ENCODE measurements at regions not wholly inside any gene's neighbourhood (a gene's known extent, or its start where the extent isn't known, plus 50 kb on each side); places are given as distances from the start of the nearest gene placed in this dataset.

DNA sequence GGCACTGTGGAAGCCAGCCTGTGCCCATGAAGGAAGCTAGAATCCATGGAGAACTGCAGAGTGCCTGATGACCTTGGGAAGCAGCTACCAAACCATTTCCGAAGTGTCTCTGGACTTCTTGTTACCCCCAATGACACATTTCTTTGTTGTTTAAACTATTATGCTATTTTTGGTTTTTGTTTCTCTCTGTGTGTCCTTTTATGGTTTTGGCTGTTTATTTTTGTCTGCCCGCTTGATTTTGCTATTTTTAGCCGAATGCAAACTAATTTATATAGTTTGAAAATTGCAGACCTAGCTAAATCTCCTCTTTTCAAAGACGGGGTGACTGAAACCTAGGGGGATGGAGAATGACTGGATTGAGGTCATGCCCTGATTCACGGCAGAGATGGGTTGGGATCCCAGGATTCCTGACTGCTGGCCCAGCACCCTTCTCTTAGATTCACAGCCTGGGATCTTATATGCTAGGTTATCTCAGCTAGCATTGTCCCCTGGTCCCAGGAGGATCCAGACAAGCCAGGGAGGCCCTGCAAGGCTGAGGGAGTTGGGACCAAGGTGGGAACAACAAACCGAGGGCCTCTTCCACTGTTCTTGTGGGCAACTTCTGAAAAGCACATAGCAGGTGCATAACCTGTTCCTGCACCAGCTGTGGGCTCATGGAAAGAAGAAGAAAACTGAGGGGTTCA, 116.3 kb upstream of the HAAO start:
- no peak for DNase-seq (ENCODE audit: low read depth, low spot score)
- H3K4me3 ChIP-seq (ENCODE audit: low read length) = no peak overlapping the region

DNA sequence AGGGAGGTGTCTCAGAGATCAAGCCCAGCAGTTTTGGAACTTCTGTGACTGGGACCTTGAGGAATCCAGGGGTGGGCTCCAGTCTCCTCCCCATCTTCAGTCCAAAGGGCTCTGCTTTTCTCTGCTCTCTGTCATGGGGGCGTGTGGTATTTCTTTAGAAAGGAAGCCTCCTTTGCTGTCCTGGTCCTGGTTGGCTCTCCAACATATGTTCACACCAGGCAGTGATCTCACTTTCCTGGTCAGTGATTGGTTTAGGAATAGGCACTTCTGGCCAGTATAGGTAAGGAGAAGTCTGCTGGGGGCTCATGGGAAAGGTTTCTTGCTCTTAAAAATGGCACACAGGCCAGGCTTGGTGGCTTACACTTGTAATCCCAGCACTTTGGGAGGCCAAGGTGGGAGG, 115.5 kb upstream of the HAAO start:
- H3K4me3 ChIP-seq (ENCODE audit: low read length) = no peak overlapping the region
- no peak for DNase-seq (ENCODE audit: low read depth, low spot score)

DNA sequence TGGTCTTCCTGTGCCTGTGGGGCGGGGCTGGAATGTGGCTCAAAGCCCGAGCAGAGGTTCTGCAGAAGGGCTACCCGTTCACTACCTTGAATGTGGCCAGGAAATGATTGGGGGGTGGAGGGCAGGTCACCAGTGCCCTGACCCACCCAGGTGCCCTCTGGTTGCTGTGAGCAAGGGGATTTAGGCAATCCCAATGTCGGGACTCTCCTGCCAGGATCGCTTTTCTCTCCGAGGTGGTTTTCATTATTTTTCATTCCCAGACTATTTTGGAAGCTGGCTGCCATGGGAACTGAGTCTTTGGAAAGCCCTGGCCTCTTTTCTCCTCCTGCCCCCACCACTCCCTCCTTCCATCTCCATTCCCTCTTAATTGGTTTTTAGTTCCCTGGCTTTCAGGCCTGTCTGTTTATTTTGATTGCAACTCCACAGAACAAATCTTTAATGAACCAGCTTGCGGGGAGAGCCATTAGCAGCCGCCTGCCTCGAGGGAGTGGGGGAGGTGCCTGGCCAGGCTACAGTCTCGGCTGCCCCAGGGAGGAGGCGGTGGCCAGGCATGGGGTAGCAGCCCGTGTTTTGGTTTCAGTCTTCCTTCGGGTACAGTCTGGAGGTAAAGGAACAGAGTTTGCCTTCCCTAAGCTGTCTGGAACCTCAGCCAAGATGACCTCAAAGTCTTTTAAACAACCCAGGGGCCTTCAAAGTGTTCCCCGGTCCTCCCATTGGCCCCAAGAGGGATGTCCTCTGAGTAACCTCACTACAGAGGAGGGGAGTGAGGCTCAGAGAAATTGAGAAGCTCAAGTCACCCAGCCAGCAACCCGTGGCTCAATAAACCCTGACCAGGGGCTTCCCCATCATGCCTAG, 114.4 kb upstream of the HAAO start:
- H3K4me3 ChIP-seq (ENCODE audit: low read length) = no peak overlapping the region
- no peak for DNase-seq (ENCODE audit: low read depth, low spot score)

DNA sequence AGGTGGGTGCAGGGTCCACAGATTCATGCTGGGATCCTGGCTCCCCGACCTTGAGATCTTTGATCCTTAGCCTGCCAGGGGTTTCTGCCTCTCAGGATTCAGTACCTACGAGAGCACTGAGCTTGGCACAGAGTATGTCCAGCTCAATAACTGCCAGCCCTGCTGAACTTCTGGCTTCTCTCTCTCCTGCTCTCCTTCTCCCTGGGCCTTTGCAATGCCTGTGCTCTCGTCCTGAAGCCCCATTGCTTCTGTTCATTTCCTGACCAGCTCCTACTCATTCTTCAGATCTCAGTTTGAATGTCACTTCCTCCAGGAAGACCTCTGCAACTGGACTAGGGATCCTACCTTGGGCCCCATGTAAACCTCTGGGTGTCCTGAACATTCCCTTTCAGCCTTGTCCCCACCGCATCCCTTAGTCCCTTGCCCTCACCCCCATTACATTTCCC, 113.8 kb upstream of the HAAO start:
- no peak overlapping the region for H3K4me3 ChIP-seq (ENCODE audit: low read length)
- DNase-seq (ENCODE audit: low read depth, low spot score) = no peak

DNA sequence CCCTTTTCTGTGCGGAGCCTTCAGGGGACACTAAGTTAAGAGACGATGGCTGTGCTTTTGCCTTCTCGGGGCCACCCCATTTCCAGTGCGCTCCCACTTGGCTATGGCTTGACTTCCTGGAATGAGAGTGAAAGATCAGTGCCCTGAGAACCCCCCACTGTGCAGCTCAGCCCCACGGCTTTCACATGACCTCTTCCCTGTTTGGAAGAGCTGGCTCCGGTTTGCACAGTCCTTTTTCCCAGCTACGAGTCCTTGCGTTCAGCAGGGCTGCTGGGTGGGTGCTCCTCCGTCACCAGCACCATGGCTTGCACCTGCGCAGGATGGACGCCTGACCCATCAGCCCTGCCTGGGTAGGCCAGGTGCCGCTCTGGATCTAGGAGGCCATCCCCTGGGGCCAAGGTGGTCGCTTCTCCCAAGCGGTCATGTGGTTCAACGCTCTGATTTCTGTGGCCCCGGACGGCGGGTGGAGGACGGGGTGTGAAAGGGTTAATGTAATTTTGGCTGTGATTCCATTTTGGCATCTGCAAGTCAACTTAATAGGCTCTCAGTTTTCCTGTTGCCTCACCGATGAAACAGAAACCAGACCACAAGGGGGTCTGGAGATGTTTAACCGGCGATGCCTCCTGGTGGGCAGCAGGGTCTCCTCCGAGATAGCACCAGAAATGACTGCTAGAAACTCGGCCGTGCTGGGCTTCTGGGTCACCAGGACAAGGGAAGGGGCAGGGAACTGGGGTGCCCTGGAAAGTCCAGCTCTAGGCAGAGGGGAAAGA, 113.1 kb upstream of the HAAO start:
- DNase-seq (ENCODE audit: low read depth, low spot score) = no peak

DNA sequence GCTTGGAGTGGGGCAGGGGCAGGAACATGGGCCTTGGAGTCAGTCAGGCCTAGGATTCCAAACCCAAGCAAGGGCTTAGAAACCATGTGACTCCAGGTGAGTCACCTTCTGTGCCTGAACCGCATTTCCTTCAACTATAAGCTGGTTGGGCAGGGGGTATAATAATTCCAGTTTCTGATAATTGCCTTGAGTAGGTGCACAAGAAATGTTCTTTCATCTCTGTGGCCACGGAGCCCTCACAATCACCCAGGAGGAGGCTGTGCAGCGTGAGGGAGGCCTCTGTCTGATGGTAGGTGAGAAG, 112.1 kb upstream of the HAAO start:
- H3K4me3 ChIP-seq (ENCODE audit: low read length) = no peak overlapping the region
- no peak for DNase-seq (ENCODE audit: low read depth, low spot score)

More for the DNA sequence above, 113.1 kb upstream of the HAAO start:
- H3K4me3 ChIP-seq (ENCODE audit: low read length) = no peak overlapping the region

DNA sequence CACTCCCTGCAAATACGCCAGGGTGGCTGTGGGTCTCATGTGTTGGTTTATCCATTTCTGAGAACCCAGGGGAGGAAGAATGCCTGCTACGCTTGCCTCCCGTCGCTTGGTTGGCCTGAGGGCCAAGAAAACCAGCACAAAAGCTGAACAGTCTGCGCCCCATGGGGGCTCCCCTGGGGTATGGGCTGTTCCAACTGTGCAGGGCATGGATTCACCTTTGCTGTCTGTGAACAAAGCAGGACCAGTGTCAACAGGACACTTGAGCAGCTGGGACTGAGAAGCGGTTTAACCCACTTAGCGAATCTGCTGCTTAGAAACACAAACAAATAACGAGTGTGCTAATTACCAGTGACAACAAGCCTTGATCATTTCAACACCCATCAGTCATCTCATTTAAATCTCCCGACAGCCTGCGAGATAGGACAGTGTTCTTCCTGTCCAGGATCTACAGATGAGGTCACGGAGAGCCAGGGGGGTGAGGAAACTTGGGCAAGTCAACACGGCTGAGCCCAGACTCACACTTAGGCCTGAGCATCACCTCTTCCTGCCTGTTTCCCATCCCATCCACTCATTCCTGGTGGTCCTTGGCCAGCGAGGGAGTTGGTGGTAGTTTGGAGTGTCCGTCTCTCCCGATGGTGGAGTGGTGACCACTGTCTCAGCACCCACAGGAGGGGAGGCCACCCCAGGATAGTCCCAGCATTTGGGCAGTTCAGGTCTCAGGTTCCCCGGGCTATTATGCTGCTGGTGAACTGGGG, 111.6 kb upstream of the HAAO start:
- no peak for DNase-seq (ENCODE audit: low read depth, low spot score)

DNA sequence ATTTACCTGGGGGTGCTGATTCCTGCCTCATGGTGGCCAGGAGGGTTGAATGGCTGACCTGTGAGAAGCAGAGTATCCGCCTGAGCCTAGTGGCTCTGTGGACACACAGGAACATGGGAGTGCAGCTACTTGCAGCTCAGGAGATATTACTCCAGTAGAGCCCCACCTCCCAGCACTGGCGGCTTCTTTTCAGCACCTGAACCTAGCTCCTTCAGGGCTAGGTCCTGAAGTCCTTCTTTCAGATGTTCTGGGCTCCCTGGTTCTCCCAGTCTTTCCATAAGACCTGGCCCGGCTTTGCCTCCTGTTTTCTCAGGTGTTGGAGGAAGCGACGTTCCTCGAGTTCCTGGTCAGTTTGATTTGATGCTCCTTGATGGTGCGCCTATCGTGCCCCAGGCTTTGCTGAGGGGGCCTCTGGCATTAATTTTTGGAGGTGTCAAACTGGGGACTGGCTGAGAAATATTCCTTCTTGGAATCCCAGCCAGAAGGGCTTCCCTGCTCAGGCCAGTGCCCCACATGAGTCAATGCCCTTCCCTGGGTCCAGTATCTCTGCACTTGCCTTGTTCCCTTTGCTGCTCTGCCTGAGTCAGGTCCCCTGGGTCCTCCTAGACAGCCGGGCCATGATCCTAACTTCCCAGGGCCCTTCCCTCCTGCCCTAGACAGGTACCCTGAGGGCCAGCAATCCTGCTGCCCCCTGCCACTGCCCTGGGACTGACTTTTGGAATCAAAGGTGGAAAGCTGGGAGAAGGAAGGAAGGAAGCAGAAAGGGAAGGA, 110.7 kb upstream of the HAAO start:
- no peak overlapping the region for H3K4me3 ChIP-seq (ENCODE audit: low read length)
- DNase-seq (ENCODE audit: low read depth, low spot score) = no peak

More for the DNA sequence above, 111.6 kb upstream of the HAAO start:
- no peak overlapping the region for H3K4me3 ChIP-seq (ENCODE audit: low read length)

DNA sequence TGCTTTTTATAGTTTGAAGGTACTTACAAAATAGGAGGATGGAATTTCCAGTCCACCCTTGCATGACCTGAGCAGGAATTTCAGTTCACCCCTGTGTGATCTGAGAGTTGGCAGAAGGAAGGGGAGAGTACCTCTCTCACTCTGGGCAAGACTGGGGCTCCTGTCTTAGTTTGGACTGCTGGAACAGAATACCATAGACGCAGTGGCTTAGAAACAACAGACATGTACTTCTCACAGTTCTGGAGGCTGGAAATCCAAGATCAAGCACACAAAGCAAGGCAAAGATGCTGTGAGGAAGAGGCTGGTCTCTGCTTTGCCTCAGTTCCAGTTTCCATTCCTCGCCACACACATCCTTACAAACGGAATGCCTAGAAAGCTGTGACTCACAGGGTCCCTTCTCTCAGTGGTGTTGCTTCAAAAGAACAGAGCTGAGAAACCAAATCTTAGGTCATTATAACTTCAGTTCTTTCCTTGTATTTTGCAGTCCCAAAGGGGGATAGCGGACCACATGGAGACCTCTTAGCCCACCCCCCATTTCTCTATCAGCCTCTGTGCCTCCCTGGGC, 108.8 kb upstream of the HAAO start:
- H3K4me3 ChIP-seq (ENCODE audit: low read length) = no peak overlapping the region
- DNase-seq (ENCODE audit: low read depth, low spot score) = no peak

DNA sequence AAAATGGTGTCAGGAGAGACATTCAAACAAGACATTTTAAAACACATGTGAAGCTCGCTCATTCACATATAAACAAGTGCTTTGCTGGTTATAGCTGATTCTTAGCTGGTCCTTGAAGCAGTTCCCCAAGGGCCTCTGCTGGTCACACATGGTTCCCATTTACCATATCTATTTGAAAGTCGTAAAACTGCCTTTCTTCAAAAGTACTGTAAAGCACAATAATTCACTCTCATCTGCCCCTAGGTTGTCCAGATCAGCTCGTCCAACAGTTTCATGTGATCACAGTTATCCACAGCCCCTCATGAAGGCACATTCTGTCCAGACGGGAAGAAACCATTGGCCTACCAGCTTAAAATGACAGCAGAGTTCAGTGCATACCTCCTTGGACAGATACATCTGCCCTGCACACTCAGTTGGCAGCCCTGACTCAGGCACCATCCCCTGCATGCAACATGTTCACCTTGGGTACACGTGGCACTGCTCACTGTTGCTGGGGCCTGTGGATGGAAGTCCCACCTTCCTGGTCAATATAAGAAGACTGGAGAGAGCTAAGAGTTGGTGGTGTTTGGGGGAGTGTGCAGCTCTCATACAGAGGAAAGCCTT, 108.0 kb upstream of the HAAO start:
- DNase-seq (ENCODE audit: low read depth, low spot score) = no peak
- H3K4me3 ChIP-seq (ENCODE audit: low read length) = no peak overlapping the region

DNA sequence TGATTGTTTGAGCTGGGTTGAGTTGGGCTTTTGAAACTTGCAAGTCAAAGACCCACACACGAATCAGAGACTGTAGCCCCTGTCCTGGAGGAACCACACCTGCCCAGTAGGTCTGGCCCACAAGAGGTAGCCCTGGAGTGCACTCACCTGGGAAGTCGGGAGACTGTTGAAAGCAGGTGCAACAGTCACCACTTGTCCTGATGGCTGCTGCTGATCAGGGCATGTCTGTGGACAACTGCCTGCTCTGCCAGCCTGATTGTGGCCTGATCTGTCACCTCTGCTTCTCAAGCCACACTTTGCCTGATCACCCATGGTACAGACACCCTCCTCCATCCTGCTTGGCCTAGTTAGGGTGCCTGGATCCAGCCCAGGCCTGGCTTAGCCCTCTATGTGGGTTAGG, 105.0 kb upstream of the HAAO start:
- no peak overlapping the region for H3K4me3 ChIP-seq (ENCODE audit: low read length)
- DNase-seq (ENCODE audit: low read depth, low spot score) = no peak

DNA sequence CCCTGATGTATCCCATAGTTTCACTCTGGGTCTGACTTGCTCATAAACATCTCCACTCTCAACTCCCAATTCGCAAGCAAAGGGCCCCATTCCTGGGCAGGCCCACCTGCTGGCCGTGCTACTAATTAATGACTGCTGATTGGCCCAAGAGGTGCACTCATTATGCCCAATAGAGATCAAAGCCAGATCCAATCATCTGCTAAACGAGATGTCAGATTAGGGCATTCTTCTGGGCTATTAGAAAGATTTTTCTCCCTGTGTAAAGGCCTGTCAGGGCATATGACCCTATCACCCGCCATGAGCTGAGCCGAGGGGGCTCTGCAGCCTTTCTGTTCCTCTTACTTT, 103.4 kb upstream of the HAAO start:
- DNase-seq (ENCODE audit: low read depth, low spot score) = no peak
- no peak overlapping the region for H3K4me3 ChIP-seq (ENCODE audit: low read length)

DNA sequence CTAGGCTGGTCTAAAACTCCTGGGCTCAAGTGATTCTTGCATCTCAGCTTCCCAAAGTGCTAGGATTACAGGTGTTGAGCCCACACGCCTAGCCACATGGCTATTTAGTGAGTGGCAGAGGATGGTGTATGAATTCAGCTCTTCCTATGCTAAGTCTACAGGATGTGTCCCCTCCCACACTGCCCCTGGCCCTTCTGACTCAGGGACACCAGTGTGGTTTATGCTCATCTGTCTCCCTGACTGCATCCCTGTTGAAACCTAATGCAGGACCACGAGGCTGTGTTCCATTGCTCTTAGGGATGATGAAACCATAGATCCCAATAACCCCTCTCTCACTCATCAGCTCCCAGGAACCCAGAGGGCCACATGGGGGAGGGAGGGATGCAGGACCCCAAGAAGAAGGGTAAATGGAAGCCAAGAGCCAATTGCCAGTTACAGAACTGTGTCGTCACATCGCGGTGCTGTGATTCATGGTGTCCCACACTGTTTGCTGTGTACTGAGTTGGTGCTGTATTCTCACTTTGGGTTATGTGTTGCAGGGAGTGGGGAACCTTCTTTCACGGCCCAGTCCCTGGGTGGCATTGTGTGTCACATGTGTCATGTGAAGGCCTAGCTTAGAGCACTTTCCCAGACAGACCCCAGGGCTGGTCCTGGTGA, 102.9 kb upstream of the HAAO start:
- no peak for DNase-seq (ENCODE audit: low read depth, low spot score)
- no peak overlapping the region for H3K4me3 ChIP-seq (ENCODE audit: low read length)

DNA sequence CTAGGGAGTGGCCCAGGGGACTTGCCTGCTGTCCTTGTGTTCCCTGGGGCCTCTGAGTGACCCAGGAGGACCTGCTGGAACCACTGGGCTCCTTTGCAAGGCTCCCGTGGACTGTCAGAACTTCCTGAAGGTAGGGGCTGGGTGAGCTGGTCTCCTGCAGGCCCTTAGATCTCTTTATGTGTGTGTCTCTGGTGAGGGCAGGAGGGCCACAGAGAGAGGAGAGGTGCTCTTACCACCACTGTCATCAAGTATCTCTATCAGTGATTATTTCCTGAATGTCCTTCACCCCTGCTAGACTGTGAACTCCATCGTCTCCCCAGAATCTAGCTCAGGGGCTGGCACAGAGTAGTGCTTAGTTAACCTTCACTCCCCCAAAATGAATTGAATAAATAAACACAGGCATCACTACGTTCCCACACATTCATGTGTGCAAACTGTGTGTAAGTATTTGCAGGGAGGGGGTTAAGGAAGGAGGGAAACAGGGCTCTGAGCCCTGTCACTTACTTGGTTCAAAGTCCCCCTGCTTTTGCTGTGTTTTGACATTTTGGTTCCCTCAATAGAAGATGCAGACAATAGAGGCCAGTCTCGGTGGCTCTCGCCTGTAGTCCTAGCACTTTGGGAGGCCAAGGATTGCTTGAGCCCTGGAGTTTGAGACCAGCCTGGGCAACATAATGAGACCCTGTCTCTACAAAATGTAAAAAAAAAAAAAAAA, 100.8 kb upstream of the HAAO start:
- no peak overlapping the region for H3K4me3 ChIP-seq (ENCODE audit: low read length)
- no peak for DNase-seq (ENCODE audit: low read depth, low spot score)

DNA sequence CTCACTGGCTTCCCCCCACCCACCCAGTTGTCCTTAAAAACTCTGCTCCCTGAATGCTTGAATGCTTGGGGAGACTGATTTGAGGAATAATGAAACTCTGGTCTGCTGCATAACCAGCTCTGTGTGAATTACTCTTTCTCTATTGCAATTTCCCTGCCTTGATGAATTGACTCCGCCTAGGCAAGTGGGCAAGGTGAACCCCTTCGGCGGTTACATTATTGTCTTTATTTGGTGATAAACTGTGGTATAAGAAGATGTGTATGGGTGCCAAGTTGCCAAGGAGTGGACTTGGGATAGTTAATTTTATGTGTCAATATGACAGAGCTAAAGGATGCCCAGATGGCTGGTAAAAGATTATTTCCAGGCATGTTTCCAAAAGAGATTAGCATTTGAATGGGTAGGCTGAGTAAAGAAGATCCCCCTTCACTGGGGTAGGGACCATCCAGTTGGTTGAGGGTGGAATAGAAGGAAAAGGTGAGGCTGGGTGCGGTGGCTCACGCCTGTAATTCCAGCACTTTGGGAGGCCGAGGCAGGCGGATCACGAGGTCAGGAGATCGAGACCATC, 98.5 kb upstream of the HAAO start:
- DNase-seq (ENCODE audit: low read depth, low spot score) = no peak
- no peak overlapping the region for H3K4me3 ChIP-seq (ENCODE audit: low read length)

DNA sequence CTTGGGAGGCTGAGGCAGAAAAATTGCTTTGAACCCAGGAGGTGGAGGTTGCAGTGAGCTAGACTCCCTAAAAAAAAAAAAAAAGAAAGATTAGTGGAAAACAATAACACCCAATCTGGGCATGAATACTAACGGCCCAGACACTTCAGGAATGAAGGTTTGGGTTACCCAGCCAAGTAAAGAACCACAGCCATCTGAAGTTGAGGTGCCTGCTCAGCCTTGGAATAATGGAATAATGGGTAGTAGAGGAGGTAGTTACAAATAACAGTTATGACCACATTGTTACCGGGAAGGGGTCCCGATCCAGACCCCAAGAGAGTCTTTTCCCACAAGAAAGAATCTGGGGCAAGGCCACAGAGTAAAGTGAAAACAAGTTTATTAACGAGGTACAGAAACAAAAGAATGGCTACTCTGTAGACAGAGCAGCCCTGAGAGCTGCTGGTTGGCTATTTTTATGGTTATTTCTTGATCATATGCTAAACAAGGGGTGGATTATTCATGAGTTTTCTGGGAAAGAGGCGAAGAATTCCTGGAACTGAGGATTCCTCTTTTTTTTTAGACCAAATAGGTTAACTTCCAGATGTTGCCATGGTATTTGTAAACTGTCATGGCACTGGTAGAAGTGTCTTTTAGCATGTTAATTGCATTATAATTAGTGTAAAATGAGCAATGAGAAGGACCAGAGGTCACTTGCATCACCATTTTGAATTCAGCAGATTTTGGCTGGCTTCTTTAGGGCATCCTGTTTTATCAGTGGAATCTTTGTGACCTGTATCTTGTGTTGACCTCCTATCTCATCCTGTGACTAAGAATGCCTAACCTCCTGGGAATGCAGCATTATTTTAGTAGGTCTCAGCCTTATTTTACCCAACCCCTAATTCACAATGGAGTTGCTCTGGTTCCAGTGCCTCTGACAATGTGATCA, 96.2 kb upstream of the HAAO start:
- no peak overlapping the region for H3K4me3 ChIP-seq (ENCODE audit: low read length)
- DNase-seq (ENCODE audit: low read depth, low spot score) = no peak
